Effector memory CD8-positive, alpha-beta T cell (primary cell): ENCODE measurements at regions not wholly inside any gene's neighbourhood (a gene's known extent, or its start where the extent isn't known, plus 50 kb on each side); places are given as distances from the start of the nearest gene placed in this dataset.

Experiments used
- ATAC-seq: fragments of 150-1000 bp; cut with Tn5 transposase; replicated peaks from 2 replicates; pipeline ENCODE4 v1.10.0; 2021; ENCODE audit warnings: mild to moderate bottlenecking, moderate library complexity
- DNase-seq, 3 experiments: peaks; one replicate each; pipeline ENCODE4 v3.0.0; 2021
- H3K27ac Mint-ChIP-seq, 2 donors: one replicate each; pipeline ENCODE4 v1.8.0; 2022; ENCODE audit warnings: mild to moderate bottlenecking in 2 of 2, mixed read lengths in 2 of 2, moderate library complexity in 2 of 2
- H3K27me3 Mint-ChIP-seq, 2 donors: one replicate each; pipeline ENCODE4 v1.8.0; 2022; ENCODE audit warnings: mixed read lengths in 2 of 2
- H3K36me3 Mint-ChIP-seq: one replicate; pipeline ENCODE4 v1.8.0; 2022; ENCODE audit warnings: mild to moderate bottlenecking, moderate library complexity, mixed read lengths; ENCODE audit not compliant: insufficient read depth
- H3K4me1 Mint-ChIP-seq, 2 donors: one replicate each; pipeline ENCODE4 v1.8.0; 2022; ENCODE audit warnings: low read depth in 2 of 2, mixed read lengths in 2 of 2
- H3K4me3 Mint-ChIP-seq, 2 donors: one replicate each; pipeline ENCODE4 v1.8.0; 2022; ENCODE audit warnings: mild to moderate bottlenecking in 2 of 2, mixed read lengths in 2 of 2, moderate library complexity in 2 of 2
- H3K9me3 Mint-ChIP-seq, 2 donors: one replicate each; pipeline ENCODE4 v1.8.0; 2022; ENCODE audit warnings: mixed read lengths in 2 of 2

DNA sequence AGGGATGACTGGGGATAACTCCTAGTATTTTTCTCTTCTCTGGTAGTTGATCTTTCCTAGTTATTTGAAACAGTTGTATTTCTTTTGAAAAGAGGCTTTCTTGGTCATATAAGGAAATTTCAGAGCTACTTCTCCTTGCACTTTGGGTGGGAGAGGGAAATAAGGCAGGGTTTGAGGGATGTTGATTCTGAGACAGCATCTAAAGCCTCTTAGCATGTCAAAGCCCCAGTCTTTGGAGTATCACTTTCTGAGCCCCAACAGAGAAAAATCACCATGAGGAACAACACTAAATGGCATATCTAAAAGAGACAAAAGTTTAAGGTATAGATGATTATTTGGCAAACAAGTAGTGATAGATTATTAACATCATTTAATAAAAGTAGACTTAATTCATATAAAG, 688.1 kb downstream of the TRAM1L1 start:
- H3K27ac Mint-ChIP-seq, result no peak overlapping the region
- no peaks in the 10 kb centered on the region for H3K9me3 Mint-ChIP-seq
- H3K4me1 Mint-ChIP-seq, result no peaks in the 10 kb centered on the region
- H3K36me3 Mint-ChIP-seq, result no peaks in the 10 kb centered on the region
- no peaks in the 10 kb centered on the region for H3K27me3 Mint-ChIP-seq
- DNase-seq (no peak), ATAC-seq (no peak)
- H3K4me3 Mint-ChIP-seq, result no peak overlapping the region

DNA sequence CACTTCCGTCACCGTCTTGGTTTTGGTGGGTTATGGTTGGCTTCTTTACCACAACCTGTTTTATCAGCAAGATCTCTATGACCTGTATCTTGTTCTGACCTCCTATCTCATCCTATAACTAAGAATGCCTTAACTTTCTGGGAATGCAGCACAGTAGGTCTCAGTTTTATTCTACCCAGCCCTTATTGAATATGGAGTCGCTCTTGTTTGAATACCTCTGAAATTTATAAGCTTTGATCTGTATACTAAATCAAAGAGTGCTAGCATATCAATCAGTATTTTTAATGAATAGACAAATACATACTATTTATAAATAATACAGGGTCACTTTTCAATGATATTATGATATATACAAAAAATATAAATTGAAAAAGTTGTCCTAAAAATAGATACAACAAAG, 690.0 kb downstream of the TRAM1L1 start:
- ATAC-seq, result no peak
- Mint-ChIP-seq H3K9me3 (no peaks in the 10 kb centered on the region), H3K27me3 (no peaks in the 10 kb centered on the region), H3K36me3 (no peaks in the 10 kb centered on the region), H3K27ac (no peak overlapping the region), H3K4me3 (no peak overlapping the region), H3K4me1 (no peaks in the 10 kb centered on the region)
- no peak for DNase-seq

DNA sequence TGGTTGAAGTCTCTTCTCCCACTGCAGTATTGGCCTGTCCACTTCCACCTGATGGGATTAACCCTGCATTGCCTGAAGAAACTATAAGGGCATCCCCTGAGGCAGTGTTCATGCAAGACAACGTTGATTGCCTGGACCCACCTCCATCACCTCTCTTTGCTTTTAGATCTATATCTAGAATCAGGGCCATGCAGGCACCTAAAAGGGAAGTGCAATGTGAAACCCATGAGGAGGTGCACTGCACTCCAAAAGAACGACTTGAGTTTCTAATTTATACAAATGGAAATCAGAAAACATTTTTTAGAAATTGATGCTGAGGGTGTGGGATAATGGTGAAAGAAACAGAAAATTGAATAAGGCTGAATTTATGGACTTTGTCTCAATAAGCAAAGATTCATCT, 694.4 kb downstream of the TRAM1L1 start:
- no peak for ATAC-seq
- H3K9me3 Mint-ChIP-seq, result peaks cover 0 to 7% of the 10 kb centered on the region in 2 donors
- no peak overlapping the region for H3K27ac Mint-ChIP-seq
- DNase-seq, result no peak
- H3K4me3 Mint-ChIP-seq, result no peak overlapping the region
- H3K36me3 Mint-ChIP-seq, result no peaks in the 10 kb centered on the region
- H3K4me1 Mint-ChIP-seq, result no peaks in the 10 kb centered on the region
- H3K27me3 Mint-ChIP-seq, result no peaks in the 10 kb centered on the region

DNA sequence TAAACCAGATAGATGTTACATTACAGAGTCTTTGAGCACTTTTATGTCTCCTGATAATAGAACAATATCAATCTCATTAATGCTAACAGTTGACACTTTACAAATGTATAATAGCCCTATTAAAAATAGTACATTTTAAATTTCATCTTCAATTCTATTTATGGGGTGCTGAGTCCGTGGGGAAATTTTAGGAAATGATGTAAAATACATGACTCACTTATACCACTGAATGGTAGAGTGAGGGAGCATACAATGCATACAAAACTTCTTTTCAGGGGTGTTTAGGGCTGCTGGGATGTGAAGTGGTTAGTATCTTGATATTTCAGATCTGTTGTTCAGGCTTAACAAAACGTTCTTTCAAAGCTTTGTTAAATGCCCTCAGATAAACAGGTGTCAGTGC, 696.2 kb downstream of the TRAM1L1 start:
- Mint-ChIP-seq H3K27me3 (no peaks in the 10 kb centered on the region), H3K27ac (no peak overlapping the region), H3K4me1 (no peaks in the 10 kb centered on the region), H3K36me3 (no peaks in the 10 kb centered on the region), H3K4me3 (no peak overlapping the region), H3K9me3 (peaks cover 0 to 7% of the 10 kb centered on the region in 2 donors)
- no peak for ATAC-seq
- DNase-seq, result no peak

DNA sequence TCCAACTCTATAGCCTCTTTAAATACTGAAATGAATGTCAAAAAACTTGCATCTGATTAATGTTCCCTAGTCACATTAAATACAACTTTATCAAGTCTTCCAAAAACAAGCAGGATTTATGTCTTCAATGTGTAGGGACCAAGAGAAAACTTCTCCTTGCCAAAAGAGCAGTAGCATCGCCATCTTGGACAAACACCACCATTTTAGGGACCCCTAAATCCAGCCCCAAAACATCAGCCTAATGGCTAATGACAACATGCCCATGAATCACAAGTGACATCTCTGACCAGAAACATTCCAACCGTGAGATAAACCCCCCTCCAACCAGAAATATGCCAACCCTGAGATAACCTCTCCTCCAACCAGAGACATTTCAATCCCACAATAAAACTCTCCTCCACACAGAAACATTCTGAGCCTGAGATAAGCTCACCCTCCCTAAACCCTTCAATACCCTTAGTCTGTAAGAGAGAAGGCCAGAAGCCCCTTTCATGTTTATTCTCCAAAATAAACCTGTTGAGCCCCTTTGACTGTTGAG, 697.4 kb downstream of the TRAM1L1 start:
- H3K9me3 Mint-ChIP-seq, result peaks cover 2 to 7% of the 10 kb centered on the region in 2 donors
- no peaks in the 10 kb centered on the region for H3K4me1 Mint-ChIP-seq
- ATAC-seq, result no peak
- H3K27ac Mint-ChIP-seq, result no peak overlapping the region
- H3K4me3 Mint-ChIP-seq, result no peak overlapping the region
- DNase-seq, result no peak
- no peaks in the 10 kb centered on the region for H3K27me3 Mint-ChIP-seq
- H3K36me3 Mint-ChIP-seq, result no peaks in the 10 kb centered on the region

DNA sequence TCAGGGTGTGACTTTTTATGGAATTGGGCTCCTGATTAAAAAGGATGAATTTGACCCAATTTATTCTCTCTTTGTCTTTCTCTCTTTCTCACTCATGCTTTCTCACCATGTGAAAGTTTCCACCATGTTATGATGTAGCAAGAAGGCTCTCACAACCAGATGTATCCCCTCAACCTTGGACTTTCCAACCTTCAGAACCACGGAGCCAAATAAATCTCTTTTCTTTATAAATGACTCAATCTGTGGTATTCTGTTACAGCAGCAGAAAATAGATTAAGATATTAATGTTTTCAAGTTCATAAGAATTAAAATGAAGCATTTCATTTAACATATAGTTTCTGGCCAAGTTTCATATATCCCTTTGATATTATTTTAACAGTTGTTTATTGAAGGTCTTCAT, 698.5 kb downstream of the TRAM1L1 start:
- Mint-ChIP-seq H3K4me3 (no peak overlapping the region), H3K36me3 (no peaks in the 10 kb centered on the region), H3K27me3 (no peaks in the 10 kb centered on the region), H3K4me1 (no peaks in the 10 kb centered on the region), H3K9me3 (peaks cover 2 to 7% of the 10 kb centered on the region in 2 donors), H3K27ac (no peak overlapping the region)
- no peak for ATAC-seq
- DNase-seq, result no peak

DNA sequence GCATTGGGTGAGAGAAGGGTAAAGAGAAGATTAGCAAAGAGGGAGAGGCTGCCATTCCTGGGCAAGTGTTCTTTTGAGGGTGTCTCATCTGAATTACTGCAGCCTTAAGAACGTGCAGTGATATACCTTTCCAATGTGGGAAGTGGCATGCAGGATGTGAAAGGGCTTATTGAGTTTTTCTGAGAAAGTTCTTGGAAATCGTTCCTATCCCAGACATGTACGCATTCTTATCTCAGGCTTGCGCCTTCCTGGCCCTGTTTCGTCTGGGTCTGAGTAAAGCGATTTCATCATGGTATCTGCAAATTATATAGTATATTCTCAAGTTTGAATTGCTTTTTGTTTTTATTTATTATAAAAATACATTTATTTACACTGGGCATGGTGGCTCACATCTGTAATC, 699.8 kb downstream of the TRAM1L1 start:
- no peak overlapping the region for H3K4me3 Mint-ChIP-seq
- H3K27ac Mint-ChIP-seq, result no peak overlapping the region
- H3K4me1 Mint-ChIP-seq, result no peaks in the 10 kb centered on the region
- ATAC-seq (no peak), DNase-seq (no peak)
- peaks cover 2 to 7% of the 10 kb centered on the region in 2 donors for H3K9me3 Mint-ChIP-seq
- H3K27me3 Mint-ChIP-seq, result no peaks in the 10 kb centered on the region
- H3K36me3 Mint-ChIP-seq, result no peaks in the 10 kb centered on the region

DNA sequence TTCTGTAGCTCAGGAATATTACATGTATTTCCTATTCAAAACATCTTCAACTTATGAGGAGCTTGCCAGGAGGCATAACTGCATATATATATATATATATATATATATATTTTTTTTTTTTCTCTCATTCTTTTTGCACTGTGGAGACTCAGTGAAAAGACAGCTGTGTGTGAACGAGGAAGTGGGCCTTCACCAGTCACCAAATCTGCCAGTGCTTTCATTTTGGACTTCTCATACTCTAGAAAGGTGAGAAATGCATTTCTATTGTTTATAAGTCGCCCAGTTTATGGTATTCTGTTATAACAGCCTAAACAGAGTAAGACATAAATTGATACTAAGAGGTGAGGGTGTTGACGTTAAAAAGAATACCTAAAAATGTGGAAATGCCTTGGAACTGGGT, 710.6 kb downstream of the TRAM1L1 start:
- no peak overlapping the region for H3K27ac Mint-ChIP-seq
- H3K4me3 Mint-ChIP-seq, result no peak overlapping the region
- no peaks in the 10 kb centered on the region for H3K27me3 Mint-ChIP-seq
- no peaks in the 10 kb centered on the region for H3K9me3 Mint-ChIP-seq
- ATAC-seq (no peak), DNase-seq (no peak)
- H3K4me1 Mint-ChIP-seq, result no peaks in the 10 kb centered on the region
- no peaks in the 10 kb centered on the region for H3K36me3 Mint-ChIP-seq

DNA sequence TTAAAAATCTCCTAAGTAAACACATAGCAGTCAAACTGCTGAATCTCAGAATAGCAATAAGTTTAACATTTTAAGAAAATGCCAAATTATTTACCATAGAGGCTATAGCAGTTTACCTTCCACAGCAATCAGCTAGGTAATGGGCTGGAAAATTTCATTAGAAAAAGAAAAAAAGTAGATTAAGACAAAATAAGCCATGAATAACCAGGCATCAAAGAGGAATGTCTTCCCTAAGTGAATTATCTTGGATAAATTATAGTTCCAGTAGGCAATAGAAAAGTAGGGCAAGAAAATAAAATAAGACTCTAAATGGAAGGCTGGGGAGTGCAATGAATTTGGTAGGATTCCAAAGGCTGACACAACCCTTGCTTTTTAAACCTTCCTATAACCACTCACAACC, 722.8 kb downstream of the TRAM1L1 start:
- H3K27me3 Mint-ChIP-seq, result no peaks in the 10 kb centered on the region
- peaks cover 0 to 4% of the 10 kb centered on the region in 2 donors for H3K9me3 Mint-ChIP-seq
- H3K36me3 Mint-ChIP-seq, result no peaks in the 10 kb centered on the region
- no peak for DNase-seq
- no peak overlapping the region for H3K27ac Mint-ChIP-seq
- no peak for ATAC-seq
- H3K4me3 Mint-ChIP-seq, result no peak overlapping the region
- H3K4me1 Mint-ChIP-seq, result no peaks in the 10 kb centered on the region

DNA sequence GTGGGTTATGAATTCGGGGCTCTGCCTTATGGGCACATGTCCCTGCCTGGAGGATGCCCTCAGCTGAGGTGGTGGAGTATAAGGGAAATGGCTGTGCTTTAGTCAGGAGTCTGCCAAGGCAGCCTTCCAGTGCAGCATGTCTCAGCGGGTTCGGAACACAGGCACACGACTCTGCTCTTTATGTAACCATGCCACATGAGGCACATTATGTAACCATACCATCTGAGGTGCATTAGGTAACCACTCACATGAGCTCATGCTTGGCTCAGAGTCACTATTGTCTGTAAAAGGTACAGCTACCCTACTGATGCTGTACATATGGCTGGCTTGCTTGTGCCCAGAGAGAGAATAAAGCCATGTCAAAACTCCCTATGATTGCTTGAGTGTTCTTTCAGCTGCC, 723.6 kb downstream of the TRAM1L1 start:
- no peak for ATAC-seq
- Mint-ChIP-seq H3K36me3 (no peaks in the 10 kb centered on the region), H3K9me3 (peaks cover 0 to 4% of the 10 kb centered on the region in 2 donors), H3K27me3 (no peaks in the 10 kb centered on the region), H3K27ac (no peak overlapping the region), H3K4me1 (no peaks in the 10 kb centered on the region), H3K4me3 (no peak overlapping the region)
- no peak for DNase-seq

DNA sequence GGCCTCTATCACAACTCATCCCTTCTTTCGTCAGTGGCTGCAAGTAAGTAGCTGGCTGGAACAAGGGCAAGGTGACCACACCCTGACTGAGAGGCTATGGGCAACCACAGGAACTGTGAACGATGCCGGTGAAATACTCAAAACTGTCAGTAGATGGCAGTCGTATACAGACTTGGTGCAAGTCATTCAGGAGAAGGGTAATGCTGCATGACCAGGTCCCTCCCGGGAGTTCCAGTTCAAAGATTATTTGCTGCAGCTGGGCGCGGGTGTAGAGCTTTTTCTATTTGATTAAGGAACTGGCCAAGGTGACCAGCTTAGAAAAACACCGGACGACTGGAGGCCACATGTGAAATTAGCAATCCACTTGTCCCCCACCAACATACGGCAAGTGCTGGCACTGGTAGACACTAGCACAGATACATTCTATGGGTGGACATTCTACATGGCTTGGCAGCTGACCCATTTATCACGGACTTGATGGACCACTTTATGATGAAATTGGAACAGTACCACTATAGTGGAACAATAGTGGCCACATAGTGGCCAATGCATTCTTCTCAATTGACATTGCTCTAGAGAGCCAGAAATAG, 726.6 kb downstream of the TRAM1L1 start:
- Mint-ChIP-seq H3K4me1 (no peaks in the 10 kb centered on the region), H3K9me3 (peaks cover 0 to 3% of the 10 kb centered on the region in 2 donors), H3K27ac (no peak overlapping the region), H3K27me3 (no peaks in the 10 kb centered on the region), H3K4me3 (no peak overlapping the region), H3K36me3 (no peaks in the 10 kb centered on the region)
- peak; percentile 22 for ATAC-seq
- peak in 1 of 3 experiments; percentile 5 for DNase-seq

DNA sequence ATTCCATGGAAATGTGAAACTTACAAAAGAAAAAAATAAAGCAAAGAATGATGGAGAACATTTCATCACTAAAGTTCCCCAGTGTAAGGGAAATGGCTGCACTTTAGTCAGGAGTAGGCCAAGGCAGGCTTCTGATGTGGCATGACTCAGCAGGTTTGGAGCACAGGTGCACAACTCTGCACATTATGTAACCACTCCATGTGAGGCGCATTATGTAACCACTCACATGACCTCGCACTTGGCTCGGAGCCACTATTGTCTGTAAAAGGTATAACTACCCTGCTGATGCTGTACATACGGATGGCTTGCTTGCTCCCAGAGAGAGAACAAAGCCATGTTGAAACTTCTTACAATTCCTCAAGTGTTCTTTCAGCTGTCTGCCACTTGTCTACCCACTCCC, 727.6 kb downstream of the TRAM1L1 start:
- Mint-ChIP-seq H3K4me3 (no peak overlapping the region), H3K36me3 (no peaks in the 10 kb centered on the region), H3K4me1 (no peaks in the 10 kb centered on the region), H3K9me3 (peaks cover 0 to 3% of the 10 kb centered on the region in 2 donors), H3K27me3 (no peaks in the 10 kb centered on the region), H3K27ac (no peak overlapping the region)
- no peak for DNase-seq
- ATAC-seq, result peak; percentile 21

DNA sequence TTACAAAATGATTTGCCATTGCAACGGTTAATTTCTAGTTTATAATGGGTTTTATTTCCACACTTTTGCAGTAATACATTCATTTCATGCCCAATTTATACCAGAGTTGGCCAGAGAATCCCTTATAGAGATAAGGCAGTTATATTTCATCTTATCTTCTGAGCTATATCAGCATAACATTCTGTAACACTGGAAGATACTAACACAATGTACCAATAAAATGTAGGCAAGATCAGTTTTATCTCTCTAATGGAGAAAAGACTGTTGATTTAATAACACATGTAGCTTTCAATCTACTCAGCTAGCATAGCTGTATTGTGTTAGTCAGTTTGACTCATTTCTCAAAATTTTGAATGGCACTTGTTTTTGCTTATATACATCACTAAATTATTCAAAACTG, 738.6 kb downstream of the TRAM1L1 start:
- Mint-ChIP-seq H3K9me3 (peaks cover 8% of the 10 kb centered on the region in 2 donors), H3K36me3 (no peaks in the 10 kb centered on the region), H3K4me1 (no peaks in the 10 kb centered on the region), H3K27me3 (no peaks in the 10 kb centered on the region), H3K27ac (no peak overlapping the region), H3K4me3 (no peak overlapping the region)
- ATAC-seq, result no peak
- no peak for DNase-seq

DNA sequence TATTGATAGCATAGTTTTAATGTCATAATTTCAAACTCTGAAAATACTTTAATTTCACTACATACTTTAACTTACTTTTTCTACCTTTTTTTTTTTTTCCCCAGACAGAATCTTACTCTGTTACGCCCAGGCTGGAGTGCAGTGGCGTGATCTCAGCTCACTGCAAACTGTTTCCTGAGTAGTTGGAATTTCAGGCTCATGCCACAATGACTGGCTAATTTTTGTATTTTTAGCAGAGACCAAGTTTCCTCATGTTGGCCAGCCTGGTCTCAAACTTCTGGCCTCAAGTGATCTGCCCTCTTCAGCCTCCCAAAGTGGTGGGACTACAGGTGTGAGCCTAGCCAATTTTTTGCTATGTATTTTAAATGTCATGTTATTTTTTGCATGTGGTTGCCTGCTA, 741.6 kb downstream of the TRAM1L1 start:
- Mint-ChIP-seq H3K4me1 (no peaks in the 10 kb centered on the region), H3K9me3 (peaks cover 0 to 3% of the 10 kb centered on the region in 2 donors)
- DNase-seq, result no peak

DNA sequence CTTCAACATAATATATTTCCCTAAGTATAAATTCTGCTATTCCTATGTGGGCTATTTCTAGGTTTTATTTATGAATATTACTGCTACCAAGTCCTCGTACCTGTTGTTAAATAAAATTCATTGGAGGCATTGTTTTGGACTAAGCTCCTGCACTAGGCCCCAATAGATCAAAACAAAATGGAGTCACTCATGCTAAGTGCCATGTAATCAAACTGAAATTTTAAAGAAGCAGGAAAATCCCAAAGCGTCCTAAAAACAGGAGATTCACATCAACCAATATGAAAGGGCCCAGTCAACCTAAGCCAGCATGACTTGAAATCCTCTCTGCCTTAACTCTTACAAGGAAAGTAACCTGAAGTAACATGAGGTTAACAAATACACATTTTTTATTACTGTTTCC, 743.2 kb downstream of the TRAM1L1 start:
- no peak for DNase-seq
- Mint-ChIP-seq H3K27me3 (no peaks in the 10 kb centered on the region), H3K27ac (no peak overlapping the region), H3K36me3 (no peaks in the 10 kb centered on the region), H3K9me3 (peaks cover 0 to 3% of the 10 kb centered on the region in 2 donors), H3K4me3 (no peak overlapping the region), H3K4me1 (no peaks in the 10 kb centered on the region)
- no peak for ATAC-seq

More for the DNA sequence above, 741.6 kb downstream of the TRAM1L1 start:
- no peaks in the 10 kb centered on the region for H3K36me3 Mint-ChIP-seq
- no peaks in the 10 kb centered on the region for H3K27me3 Mint-ChIP-seq
- no peak overlapping the region for H3K4me3 Mint-ChIP-seq
- no peak for ATAC-seq
- H3K27ac Mint-ChIP-seq, result no peak overlapping the region
